GM12874 (cell line): ENCODE measurements at regions not wholly inside any gene's neighbourhood (a gene's known extent, or its start where the extent isn't known, plus 50 kb on each side); places are given as distances from the start of the nearest gene placed in this dataset.

Source experiments
- CTCF ChIP-seq: IDR thresholded peaks from 2 replicates; pipeline ENCODE4 v1.5.1; 2011; ENCODE audit warnings: low read depth, mild to moderate bottlenecking, control low read depth, low read length, moderate library complexity; ENCODE audit not compliant: insufficient read depth

- TF ChIP-seq CTCF, result no peak
These were observed 102.5 kb upstream of the BASP1 start for GRCh38 chr5:17114715-17115599.

- no peak for TF ChIP-seq CTCF
These were observed 101.6 kb upstream of the BASP1 start for GRCh38 chr5:17115855-17116254.

DNA sequence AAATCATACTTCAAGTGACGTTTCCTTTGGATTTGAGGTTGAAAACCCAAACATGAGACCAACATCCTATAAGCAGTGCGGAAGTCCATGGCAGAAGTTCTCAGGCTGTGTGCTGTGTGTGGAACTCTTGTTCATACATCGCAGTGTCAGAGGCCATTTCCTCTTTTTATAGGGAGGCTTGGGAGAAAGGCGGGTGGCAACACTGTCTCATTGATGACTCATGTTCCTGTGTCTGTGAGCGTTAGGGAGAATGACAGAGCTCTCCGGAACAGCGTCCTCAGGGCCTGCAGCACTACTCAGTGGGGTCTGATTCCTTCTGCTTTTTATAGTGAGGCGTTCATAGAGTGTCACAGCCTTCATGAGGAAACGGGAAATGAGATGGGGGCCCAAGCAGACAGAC, 98.8 kb upstream of the BASP1 start:
- no peak for TF ChIP-seq CTCF

- TF ChIP-seq CTCF, result no peak
These were observed 97.2 kb upstream of the BASP1 start for GRCh38 chr5:17120209-17120608.

DNA sequence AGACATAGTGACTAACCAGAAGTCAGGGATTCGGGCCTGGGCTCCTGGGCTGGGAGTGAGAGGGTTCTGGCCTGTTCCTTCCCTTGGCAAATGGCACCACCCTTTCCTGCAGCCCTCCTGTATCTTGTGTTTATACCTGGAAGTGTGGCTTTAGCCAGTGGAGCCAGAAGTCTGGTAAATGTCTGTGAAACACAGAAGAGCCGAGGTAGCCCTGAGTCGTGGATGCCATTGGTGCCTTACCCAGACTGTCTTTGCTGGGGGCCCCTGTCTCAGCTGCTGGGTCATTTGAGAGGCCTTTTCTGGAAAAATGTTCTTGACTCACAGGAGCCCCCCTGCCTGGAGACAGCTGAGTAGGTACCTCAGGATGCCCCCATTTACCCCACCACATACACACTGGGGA, 95.7 kb upstream of the BASP1 start:
- TF ChIP-seq CTCF, result no peak

DNA sequence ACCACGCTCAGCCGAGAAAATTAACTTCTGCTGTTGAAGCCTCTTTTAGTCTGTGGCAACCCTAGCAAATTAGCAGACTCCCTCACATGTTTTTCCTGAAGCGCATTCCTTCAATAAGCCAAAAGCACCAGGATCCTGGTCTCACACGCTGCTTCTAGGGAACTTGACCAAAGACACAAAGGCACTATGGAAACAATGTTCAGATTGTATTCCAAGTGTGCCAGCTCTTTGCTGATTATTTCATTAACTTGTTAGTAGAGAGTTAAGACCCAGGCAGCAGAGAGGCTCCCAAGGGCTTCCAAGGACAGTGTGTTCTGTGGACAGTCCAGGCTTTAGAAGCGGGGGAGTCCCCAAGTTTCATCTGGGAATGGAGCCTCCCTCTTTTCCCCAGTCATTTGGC, 94.4 kb upstream of the BASP1 start:
- TF ChIP-seq CTCF, result no peak

DNA sequence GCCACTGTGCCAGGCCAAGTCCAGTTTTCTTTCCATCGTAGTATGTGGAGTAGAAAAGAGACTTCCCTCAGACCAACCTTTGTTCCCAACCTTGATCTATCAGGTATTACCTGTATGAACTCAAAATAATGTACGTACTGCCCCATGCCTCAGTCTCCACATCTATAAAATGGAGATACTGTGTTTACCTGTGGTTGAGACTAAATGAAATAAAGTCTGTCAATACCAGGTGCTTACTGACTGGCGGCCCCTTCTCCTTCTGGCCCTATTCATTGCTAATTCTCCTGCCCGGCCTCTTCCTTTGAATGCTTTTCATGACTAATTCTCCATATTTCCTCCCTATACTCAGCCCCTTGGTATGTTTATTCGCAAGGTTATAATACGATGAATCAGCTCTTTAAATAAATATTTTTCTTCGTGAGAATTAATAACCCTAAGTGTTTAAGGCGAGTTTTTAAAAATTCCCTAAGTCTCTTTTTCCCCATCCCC, 89.6 kb upstream of the BASP1 start:
- no peak for TF ChIP-seq CTCF
